ENCODE measurements at regions not wholly inside any gene's neighbourhood (a gene's known extent, or its start where the extent isn't known, plus 50 kb on each side); places are given as distances from the start of the nearest gene placed in this dataset.
"Not testable (repeated sequence)": the region's sequence is repeated elsewhere in the genome, so short reads cannot be mapped to it uniquely, and the experiment has no call there.

DNA sequence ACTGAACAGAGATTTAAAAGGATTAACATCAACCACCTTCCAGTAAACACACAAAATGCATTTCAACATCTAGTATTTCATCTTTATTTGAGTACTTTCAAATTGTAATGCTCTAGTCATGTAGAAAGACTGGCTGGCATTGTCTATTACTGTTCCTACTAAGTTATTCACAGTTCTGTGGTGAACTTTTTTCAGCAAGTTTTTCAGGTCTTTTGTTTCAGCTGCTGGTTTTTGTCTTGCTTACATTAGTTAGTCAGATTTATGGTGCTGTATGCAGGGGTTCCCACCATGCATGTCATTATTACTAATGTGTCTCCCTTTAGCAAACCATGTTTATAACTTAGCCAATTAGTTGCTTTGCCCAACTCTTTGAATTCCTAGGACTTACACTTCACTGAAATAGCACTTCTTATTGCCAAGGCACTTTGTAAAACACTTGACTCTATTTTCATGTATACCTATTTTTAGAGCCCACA, 253.4 kb upstream of the KITLG start:
- DNase-seq (ENCODE audit: low read depth): no peak

GRCh38 chr12:88828537-88828936, 248.3 kb upstream of the KITLG start:
- not testable (repeated sequence) for DNase-seq (ENCODE audit: low read depth)

GRCh38 chr12:88820012-88820411, 239.7 kb upstream of the KITLG start:
- no peak for DNase-seq (ENCODE audit: low read depth)

GRCh38 chr12:88816201-88816600, 235.9 kb upstream of the KITLG start:
- DNase-seq (ENCODE audit: low read depth): no peak

DNA sequence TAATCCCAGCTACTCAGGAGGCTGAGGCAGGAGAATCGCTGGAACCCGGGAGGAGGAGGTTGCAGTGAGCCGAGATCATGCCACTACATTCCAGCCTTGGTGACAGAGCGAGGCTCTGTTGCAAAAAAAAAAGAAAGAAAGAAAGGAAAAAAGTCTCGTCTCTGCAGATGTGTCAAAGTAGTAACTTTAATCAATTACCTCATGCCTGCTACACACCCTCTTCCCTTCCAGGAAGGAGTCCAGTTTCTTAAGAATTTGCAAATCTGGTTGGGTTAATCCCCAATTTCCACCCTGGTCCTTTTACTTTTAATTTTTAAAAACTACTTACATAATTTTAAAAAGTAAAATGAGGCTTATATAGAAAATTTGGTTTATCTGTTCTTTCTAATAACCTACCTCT, 234.5 kb upstream of the KITLG start:
- no peak for DNase-seq (ENCODE audit: low read depth)

DNA sequence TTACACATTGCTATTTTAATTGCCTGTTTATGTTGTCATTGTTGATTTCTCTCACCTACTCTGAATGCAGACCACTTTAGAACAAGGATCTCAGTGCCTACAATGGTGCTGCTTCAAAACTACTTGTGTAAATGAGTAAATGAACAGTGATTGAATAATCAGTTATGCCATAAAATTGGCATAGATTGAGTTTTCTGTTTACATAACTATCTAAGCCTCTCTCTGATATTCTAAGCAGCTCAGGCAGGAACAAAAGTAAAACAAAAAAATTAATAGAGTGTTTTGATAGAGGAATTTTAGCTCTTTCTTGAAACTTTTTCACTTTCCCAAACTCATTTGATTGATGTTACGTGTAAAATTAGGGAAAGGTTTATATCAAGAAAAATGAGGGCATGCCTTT, 232.3 kb upstream of the KITLG start:
- DNase-seq (ENCODE audit: low read depth): no peak

DNA sequence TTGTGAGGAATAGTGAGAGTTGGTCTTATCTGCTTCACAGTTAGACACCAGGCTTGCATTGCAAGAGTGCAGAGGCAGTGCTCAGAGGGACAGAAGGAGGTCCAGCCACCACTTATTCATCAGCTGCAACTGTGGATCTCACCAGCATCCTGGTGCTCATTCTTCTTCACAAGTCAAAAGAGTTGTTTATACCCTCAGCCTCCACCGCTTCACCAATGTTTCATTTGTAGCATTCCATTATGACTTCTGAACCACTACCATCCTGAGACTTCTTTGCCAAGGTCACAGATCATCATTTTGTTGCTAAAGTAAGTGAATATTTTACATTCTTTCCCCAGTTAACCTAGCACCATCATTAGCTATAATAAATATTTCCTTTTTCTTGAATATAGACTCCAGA, 230.5 kb upstream of the KITLG start:
- no peak for DNase-seq (ENCODE audit: low read depth)

GRCh38 chr12:88809841-88810240, 229.6 kb upstream of the KITLG start:
- DNase-seq (ENCODE audit: low read depth): not testable (repeated sequence)

DNA sequence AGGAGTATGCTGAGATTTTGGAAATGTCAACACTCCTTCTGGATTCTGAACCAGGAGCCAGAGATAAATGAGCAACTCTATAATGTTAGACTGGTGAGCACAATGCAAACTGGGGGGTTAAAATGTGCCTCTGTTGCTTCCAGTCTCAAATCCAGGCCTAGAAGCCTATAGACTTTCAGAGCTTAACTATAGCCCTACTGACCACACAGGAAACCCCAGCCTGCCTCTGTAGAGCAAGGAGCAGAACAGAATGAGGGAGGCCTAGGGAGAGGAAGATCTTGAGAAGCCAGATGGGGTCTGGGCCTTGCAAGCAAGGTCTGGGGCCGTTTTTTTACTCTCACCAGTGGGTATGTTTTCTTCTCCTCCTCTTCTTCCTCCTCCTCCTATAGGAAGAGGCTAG, 225.4 kb upstream of the KITLG start:
- no peak for DNase-seq (ENCODE audit: low read depth)

- no peak for DNase-seq (ENCODE audit: low read depth)
These were observed 225.0 kb upstream of the KITLG start for GRCh38 chr12:88805286-88805685.

GRCh38 chr12:88802096-88802706, 221.9 kb upstream of the KITLG start:
- no peak for DNase-seq (ENCODE audit: low read depth)

DNA sequence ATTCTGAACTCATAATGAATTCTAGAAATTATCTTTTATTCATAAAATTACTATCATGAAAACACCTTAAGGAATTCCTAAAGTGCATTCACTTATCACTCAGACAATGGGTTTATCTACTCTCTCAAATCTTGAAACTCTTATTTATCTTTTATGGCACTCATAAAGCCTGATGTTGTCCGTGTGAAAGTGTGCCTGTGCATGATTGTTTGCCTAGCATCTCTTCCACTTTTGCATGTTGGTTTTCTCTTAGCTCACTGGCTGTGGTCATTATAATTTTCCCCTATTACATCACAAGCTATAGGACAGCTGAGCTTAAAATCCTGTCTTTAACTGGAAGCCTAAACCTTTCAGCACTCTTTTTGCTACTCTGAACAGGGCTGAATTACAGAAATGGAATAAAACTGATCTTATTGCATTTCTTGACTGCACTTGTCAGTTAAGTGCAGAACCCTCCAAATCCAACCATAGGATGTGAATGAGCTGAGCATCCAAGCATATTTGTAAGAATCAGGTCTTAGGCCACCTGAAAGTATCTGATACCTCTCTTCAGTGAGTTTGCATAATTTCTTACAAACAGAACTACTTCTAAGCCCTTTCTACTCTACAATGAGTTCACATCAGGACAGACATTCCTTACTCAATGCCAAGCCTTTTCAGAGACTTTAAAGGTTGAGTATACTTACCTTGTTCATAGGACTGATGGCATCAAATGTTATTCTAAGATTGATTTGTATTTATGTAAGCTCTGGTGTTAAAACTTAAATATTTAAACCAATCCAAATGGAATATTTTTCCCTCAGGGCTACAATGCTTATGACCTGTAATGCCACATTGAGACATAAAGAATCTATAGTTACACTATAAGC, 221.2 kb upstream of the KITLG start:
- DNase-seq (ENCODE audit: low read depth): no peak

DNA sequence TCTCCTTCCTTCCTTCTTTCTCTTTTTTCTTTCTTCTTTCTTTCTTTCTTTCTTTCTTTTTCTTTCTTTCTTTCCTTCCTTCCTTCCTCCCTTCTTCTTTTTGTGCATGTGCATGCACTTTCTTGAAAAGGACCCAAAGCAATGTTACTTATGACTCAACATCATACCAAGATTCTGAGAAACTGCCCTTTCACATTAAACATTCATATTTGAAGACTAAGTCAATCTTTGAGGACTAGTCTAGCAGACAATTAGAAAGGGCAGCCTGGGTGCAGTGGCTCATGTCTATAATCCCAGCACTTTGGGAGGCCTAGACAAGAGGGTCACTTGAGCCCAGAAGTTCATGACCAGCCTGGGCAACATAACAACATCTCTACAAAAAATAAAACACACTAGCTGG, 212.8 kb upstream of the KITLG start:
- no peak for DNase-seq (ENCODE audit: low read depth)

GRCh38 chr12:88790231-88790630, 210.0 kb upstream of the KITLG start:
- DNase-seq (ENCODE audit: low read depth): no peak

GRCh38 chr12:88784166-88784565, 203.9 kb upstream of the KITLG start:
- no peak for DNase-seq (ENCODE audit: low read depth)

DNA sequence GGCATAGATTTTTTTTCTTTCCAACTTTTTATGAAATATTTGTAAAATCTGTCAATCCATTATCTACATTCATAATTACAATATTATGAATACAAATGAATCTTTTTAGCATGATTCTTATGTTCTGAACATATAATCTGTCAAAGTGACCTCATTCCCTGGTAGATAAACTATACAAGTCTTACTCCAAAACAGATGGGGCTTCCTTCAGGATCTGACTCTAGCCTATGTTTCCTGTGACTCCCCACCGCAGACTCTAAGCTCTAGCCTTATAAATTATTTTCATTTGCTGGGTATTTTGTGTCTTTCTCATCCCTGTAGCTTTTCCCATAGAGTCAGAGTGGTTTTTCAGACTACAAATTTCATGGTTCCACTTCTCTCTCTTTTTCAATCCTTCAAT, 202.1 kb upstream of the KITLG start:
- no peak for DNase-seq (ENCODE audit: low read depth)

DNA sequence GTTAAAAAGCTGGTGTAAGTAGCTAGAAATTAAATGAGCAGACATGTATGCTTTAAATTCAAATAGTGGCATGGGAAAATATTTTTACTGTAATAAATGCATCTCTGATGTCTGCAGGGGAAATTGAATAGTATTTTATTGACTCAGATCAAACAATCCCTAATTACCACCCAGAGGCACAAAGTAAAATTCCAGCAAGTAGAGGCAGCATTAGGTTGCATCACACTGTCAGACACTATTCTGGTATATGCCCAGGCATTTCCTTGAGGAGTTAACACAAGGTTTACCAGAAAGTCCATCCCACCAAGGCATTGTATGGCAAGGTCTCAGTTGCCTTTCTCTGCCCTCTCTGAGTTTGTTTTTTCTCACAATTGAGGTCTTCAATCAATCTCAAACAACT, 201.6 kb upstream of the KITLG start:
- DNase-seq (ENCODE audit: low read depth): no peak

- DNase-seq (ENCODE audit: low read depth): no peak
These were observed 197.8 kb upstream of the KITLG start for GRCh38 chr12:88778064-88778463.

GRCh38 chr12:88775742-88776151, 195.5 kb upstream of the KITLG start:
- no peak for DNase-seq (ENCODE audit: low read depth)

DNA sequence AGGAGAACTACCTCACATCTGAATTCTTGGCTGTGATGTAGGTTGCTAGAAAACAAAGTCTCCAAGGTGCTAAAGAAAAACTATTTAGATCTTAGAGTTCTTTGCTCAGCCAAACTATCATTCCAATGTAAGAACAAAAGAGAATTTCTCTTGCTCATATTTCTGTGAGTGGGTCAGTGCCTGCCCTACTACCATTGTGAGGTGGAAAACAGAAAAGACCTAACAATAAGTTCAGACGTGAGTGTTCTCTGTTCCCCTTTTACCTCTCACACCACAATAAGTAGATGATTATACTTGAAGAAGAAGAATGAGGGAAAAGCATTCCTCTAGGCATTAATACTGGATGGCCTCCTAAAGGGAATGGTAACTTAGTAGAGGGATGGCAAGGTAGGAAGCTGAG, 187.4 kb upstream of the KITLG start:
- no peak for DNase-seq (ENCODE audit: low read depth)

DNA sequence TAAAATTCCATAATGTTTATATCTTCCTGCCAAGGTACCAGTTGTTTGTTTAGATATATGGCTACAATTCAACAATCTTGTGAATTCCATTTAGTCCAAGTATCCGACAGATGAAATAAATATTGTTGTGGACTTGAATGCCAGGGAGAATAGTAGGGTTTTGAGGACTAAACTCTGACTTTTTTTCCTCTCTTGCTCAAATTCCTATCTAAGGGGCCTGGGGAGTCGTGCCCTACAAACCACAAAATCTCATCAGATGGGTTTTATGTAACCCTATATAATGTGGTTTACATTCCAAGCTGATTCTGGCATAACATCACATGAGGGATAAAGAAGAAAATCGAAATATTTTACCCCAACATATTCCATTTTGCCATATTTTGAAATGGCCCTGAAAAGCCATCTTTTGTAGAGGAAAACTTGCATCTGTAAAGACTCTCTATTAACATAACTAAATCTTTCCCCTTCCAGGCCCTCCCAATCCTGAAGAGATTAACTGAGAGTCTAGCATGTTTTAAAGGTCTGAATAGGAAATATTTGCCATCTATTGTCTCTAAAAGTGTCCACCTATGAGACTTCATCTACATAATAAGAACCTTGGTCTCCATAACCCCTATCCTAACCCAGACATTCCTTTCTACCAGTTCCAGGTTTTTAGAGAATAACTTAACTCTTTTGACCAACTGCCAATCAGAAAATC, 184.7 kb upstream of the KITLG start:
- DNase-seq (ENCODE audit: low read depth): no peak

- DNase-seq (ENCODE audit: low read depth): no peak
These were observed 183.3 kb upstream of the KITLG start for GRCh38 chr12:88763536-88764100.

Measured in forelimb muscle (tissue), 1 donor.